Retina (tissue), 1 donor: ENCODE measurements at regions not wholly inside any gene's neighbourhood (a gene's known extent, or its start where the extent isn't known, plus 50 kb on each side); places are given as distances from the start of the nearest gene placed in this dataset.

ENCODE experiments used
- DNase-seq: peaks from one replicate; pipeline ENCODE4 v3.0.0-alpha.2; 2016

DNA sequence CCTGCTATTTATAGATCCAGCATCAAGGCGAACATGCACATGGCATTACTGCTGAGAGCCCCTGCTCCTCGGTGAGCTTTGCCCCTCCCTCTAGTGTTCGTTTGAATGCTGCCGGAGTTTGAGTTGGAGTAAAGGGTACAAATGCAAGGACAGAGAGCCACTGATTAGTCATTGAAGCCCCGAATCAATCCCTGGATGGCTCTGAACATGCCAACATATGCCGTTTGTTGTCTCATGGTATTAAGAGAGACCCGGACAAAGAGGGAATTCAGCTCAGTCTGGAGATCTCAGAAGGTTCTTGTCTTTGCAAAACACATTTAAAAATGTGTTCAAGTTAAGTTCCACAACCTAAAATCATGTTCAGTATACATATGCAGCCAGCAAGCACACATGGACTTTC, 789.2 kb upstream of the NR2F2 start:
- no peak for DNase-seq

- no peak for DNase-seq
Observed at GRCh38 chr15:95549168-95549738, 781.2 kb upstream of the NR2F2 start.

DNA sequence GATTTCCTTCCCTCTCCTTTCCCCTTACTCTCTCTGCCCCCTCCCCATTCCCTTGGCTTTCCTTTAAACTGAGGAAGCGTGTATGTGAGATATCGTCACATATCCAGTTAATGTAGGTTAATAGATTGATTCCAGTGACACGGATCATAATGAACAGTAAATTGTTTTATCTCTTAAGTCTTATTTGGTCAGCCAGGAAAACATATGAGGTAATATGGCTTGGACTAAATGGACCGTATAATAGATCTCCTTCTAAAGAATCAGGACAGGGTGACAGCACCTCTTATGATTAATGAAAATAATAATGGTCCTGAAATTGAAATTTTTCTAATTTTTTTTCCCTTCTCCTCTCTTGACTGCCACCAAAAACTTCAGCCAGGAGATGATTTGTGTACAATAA, 779.8 kb upstream of the NR2F2 start:
- DNase-seq: no peak

DNA sequence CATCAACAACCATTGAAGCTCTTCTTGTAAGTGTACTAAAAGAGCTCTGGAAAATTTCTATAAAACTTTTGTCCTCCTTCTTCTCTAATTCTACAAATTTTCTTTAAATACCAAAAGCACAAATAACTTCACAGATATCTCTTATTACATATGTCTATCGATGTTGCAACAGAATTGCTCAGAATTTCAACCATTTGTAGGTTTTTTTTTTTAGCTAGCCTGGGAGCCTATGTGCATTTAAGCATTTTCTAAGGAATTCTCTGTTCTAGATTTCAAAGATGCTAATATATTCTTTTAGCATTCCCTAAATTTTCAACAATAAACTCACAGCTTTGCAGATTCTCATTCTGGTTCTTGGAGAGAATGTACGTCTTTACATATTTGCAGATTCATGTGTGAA, 774.3 kb upstream of the NR2F2 start:
- DNase-seq: no peak

DNA sequence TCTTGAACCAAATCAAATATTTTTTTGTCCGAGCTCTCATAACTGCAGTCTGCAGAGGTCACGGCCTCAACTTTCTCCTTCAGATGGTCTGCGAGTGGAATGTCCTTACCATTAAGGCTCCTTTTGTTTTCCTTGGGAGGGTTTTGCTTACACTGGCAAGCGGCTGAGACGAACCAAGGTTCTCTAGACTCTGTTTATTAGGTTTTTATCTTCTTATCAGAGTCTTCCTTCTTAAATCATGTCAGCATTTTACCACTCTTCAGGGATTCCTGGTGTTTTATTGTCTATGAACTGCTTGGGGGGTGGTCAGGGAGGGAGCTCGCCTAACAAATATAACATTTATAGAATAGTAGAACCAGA, 773.7 kb upstream of the NR2F2 start:
- no peak for DNase-seq

- no peak for DNase-seq
Observed at GRCh38 chr15:95557226-95558046, 773.1 kb upstream of the NR2F2 start.

DNA sequence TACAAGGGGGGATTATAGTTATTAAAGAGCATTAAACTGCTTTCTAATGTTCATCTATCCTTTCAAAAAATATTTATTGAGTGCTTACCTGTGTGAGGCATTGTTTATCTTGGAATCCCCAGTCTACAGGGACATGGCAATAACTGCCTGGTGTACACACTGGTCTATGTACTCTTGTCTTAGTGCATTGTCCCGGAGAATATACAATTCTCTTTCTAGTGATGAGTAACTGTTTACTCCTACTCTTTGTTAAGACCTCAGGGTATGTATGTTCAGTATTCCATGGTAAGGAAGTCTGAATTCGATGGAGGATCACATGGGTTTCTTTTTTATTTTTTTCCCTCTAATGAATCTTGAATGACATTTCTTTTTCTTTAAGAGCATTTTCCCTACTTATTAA, 772.4 kb upstream of the NR2F2 start:
- DNase-seq: no peak

DNA sequence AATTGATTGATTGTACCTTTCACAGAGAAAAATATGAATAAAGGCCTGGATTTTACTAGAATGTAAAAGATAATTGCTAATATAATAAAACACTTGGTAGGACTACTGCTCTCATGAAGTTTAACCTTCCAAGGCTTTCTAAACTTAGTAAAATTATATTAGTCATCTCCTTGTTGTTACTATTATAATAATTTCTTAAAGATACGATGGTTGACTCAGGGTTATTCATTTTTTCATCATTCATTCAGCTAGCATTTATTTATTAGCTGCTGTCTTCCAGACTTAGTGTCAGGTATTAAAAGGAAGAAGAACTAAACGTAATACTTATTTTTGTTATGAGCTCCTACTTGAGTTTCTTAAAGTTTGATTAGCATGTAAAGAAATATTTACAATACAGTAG, 771.6 kb upstream of the NR2F2 start:
- DNase-seq: no peak

DNA sequence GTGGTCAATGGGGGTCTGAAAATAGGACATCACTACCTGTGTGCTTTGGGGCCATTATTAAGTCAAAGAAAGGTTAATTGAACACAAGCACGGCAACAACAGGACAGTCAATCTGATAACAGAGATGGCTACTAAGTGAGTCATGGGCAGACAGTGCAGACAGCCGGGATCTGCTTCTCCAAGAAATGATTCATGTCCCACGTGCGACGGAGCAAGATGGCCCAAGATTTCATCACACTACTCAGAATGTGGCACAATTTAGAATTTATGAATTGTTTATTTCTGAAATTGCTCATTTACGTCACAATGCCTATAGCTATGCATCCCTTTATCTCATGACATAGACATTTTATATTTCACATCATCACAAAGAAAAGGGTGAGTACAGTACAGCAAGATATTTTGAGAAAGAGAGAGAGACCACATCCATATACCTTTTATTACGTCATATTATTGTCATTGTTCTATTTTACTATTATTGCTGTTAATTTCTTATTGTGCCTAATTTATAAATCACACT, 770.6 kb upstream of the NR2F2 start:
- DNase-seq: no peak

GRCh38 chr15:95561463-95561862, 769.0 kb upstream of the NR2F2 start:
- DNase-seq: no peak

DNA sequence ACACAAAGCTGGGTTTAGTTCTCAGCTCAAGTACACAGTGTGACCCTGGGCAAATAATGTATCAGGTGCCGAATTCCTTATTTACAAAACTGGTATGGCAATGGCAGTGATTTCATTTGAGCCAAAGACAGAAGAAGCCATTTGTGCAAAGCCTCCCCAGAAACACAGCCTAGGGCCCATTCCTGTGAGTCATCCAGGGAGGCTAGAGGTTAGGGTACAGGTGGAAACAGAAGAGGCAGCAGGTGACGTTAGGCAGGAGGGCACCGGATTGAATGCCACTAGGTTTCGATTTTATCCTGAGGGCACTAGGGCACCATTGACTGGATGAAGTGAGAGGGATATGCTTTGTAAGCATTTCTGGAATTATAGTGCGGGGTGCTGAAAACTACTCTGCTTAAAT, 766.9 kb upstream of the NR2F2 start:
- no peak for DNase-seq

DNA sequence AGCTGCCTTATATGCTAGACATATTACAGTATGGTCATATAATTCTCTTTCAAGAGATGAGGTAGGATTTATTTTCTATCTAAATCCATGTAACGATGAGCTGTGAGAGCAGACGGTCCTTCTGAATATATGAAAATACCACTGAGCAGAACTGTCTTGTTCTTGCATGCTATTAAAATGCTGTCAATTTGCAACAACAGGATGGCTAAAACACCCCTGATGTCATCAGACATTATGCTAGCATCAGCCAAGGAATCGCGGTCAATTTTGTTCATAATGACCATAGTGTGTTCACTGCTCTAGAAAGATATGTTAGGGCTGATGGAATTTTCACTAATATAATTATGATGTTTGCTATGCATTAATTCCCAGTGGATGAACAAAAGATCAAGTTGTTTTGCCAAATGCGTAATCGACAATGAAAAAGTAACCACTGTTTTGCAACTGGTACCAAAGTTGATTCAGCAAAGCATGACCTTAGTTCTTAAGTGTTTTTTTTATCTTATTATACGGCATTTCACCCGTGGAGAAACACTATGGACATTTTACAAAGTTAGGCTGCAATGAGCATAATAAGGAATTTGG, 765.4 kb upstream of the NR2F2 start:
- DNase-seq: no peak

DNA sequence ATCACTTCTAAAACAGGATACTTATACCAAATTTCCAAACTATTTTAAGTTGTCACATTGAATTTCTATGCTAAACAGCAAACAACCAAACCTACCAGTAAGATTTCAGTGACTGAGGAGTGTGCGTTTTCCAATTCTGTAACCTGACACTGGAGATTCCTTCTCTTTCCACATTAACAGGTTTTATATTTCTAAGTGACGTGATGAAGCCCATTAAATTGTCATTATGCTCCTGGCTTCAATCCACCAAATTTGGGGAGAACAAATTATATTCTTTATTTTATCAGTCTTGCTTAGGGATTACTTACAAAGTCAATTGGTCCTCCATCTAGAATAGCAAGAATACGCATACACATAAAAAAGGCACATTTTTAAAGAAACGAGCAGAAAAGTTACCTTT, 764.8 kb upstream of the NR2F2 start:
- DNase-seq: no peak

- no peak for DNase-seq
Observed at GRCh38 chr15:95567686-95568085, 762.8 kb upstream of the NR2F2 start.

- no peak for DNase-seq
Observed at GRCh38 chr15:95574053-95574452, 756.4 kb upstream of the NR2F2 start.

DNA sequence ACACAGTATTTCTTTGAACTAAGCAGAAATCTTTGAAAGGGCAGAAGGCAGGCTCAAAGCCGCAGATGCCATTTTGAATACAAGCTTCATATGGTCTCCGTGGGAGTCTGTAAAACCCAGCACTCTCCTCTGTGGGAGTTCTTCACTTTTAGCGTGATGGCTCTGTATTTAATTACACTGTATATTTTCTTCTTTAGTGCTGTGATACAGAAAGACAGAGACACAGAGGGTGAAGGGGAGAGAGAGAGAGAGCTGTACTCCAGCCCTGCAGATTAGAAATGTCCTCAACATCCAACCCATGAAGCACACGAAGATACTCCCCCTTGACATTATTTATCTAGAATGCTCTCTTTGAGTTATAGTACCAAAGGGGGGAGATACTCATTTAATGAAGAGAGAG, 752.6 kb upstream of the NR2F2 start:
- DNase-seq: no peak

DNA sequence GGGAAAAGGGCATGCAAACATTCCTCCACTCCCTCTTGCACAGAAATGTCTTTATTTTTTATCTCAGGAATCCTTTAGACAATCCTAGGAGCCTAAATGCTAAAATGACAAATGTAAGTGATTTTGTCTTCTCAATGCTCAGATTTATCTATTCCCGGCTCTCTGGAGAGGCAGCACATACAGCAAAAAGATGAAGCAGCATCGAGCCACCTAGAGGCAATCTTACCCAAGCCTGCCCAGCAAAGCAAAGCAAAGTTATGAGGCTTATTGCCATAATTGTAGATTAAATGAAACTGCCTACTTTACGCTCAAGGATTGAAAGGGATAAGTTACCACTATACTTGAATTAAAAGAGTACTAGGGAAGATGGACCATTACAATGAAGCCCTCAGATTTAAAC, 750.4 kb upstream of the NR2F2 start:
- DNase-seq: no peak

DNA sequence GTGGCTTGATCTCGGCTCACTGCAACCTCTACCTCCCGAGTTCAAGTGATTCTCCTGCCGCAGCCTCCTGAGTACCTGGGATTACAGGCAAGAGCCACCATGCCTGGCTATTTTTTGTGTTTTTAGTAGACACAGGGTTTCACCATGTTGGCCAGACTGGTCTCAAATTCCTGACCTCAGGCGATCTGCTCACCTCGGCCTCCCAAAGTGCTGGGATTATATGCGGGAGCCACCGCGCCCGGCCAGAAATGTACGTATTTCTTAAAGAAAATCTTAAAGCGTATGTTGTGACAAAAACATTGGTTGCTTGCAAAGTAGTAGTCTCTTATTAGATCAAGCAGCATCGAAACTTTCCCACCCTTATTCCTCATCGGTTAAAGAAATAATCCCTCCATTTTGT, 748.9 kb upstream of the NR2F2 start:
- no peak for DNase-seq

- DNase-seq: no peak
Observed at GRCh38 chr15:95584088-95584487, 746.4 kb upstream of the NR2F2 start.

GRCh38 chr15:95588056-95588455, 742.4 kb upstream of the NR2F2 start:
- DNase-seq: no peak

- DNase-seq: no peak
Observed at GRCh38 chr15:95590533-95591044, 739.9 kb upstream of the NR2F2 start.

GRCh38 chr15:95591270-95591669, 739.2 kb upstream of the NR2F2 start:
- DNase-seq: no peak

DNA sequence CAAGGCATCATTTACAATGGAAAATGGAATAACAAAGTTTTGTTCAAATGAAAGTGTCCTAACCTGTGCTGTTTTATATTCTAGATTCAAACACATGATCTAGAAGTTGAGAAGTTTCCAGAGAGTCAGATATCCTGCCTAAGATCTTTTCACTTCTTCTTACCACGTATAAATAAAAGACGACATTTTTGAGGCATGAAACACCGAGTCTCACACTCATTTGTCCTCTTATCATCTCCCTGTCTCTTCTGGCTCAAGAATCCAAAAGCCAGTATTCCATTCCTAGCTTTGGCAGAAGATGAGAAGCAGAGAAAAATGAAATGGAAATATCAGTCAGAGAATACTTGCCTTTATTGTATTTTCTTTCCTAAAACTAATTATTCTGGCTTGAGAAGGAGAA, 738.6 kb upstream of the NR2F2 start:
- DNase-seq: no peak

DNA sequence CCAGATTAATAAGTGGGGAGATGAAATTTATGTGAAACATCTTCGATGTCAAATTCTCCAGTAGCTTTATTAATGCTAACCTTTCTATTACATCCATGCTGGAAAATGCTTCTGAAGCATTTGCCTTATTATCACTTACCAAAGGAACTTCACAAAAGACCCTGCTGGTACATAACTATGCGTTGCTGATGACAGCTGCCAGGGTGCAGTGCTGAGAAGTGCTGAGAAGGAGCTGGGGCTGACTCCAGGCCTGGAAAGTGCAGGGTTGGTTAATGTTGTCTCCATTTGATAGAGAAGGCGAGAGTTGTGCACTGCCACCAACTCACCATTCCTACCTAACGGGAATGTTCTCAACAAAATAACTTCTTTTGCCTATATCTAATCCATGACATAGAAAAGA, 736.0 kb upstream of the NR2F2 start:
- peak; percentile 9 for DNase-seq
